ENCODE measurements at regions not wholly inside any gene's neighbourhood (a gene's known extent, or its start where the extent isn't known, plus 50 kb on each side); places are given as distances from the start of the nearest gene placed in this dataset.
"Not testable (repeated sequence)": the region's sequence is repeated elsewhere in the genome, so short reads cannot be mapped to it uniquely, and the experiment has no call there.

- Histone ChIP-seq H4K20me1 (ENCODE audit: insufficient read depth) (no peaks in the 10 kb centered on the region), H3K4me1 (ENCODE audit: low read depth, poor library complexity, severe bottlenecking) (no peaks in the 10 kb centered on the region), H3K4me2 (no peak overlapping the region), H3K4me3 (IDR thresholded peaks at IDR 0.05; ENCODE audit: insufficient read depth, low read depth, low read length) (no peak overlapping the region), H3K9ac (no peak overlapping the region), H3K27me3 (ENCODE audit: insufficient read depth, low read depth) (no peaks in the 10 kb centered on the region), H3K79me2 (ENCODE audit: insufficient read depth, low read depth) (no peaks in the 10 kb centered on the region), H2AFZ (ENCODE audit: low read depth) (no peak overlapping the region), H3K27ac (no peak overlapping the region), H3K36me3 (ENCODE audit: insufficient read depth) (no peaks in the 10 kb centered on the region)
- no peak for TF ChIP-seq CTCF (conservative IDR thresholded peaks at IDR 0.05; ENCODE audit: low read depth, low read length)
Measured at GRCh38 chrX:113202601-113203000, 362.0 kb upstream of the AMOT start.

GRCh38 chrX:113195949-113196348, 355.3 kb upstream of the AMOT start:
- no peaks in the 10 kb centered on the region for H3K79me2 ChIP-seq (ENCODE audit: insufficient read depth, low read depth)
- H3K36me3 ChIP-seq (ENCODE audit: insufficient read depth): no peaks in the 10 kb centered on the region
- no peak overlapping the region for H3K4me2 ChIP-seq
- no peaks in the 10 kb centered on the region for H4K20me1 ChIP-seq (ENCODE audit: insufficient read depth)
- H3K9ac ChIP-seq: no peak overlapping the region
- H3K27ac ChIP-seq: no peak overlapping the region
- no peaks in the 10 kb centered on the region for H3K4me1 ChIP-seq (ENCODE audit: low read depth, poor library complexity, severe bottlenecking)
- H2AFZ ChIP-seq (ENCODE audit: low read depth): no peak overlapping the region
- TF ChIP-seq CTCF (conservative IDR thresholded peaks at IDR 0.05; ENCODE audit: low read depth, low read length): no peak
- H3K27me3 ChIP-seq (ENCODE audit: insufficient read depth, low read depth): no peaks in the 10 kb centered on the region
- H3K4me3 ChIP-seq (IDR thresholded peaks at IDR 0.05; ENCODE audit: insufficient read depth, low read depth, low read length): no peak overlapping the region

GRCh38 chrX:113192418-113192817, 351.8 kb upstream of the AMOT start:
- Histone ChIP-seq H3K36me3 (ENCODE audit: insufficient read depth) (no peaks in the 10 kb centered on the region), H4K20me1 (ENCODE audit: insufficient read depth) (no peaks in the 10 kb centered on the region), H2AFZ (ENCODE audit: low read depth) (no peak overlapping the region), H3K4me2 (no peak overlapping the region), H3K9ac (no peak overlapping the region), H3K27ac (no peak overlapping the region), H3K79me2 (ENCODE audit: insufficient read depth, low read depth) (no peaks in the 10 kb centered on the region), H3K27me3 (ENCODE audit: insufficient read depth, low read depth) (no peaks in the 10 kb centered on the region), H3K4me3 (IDR thresholded peaks at IDR 0.05; ENCODE audit: insufficient read depth, low read depth, low read length) (no peak overlapping the region), H3K4me1 (ENCODE audit: low read depth, poor library complexity, severe bottlenecking) (no peaks in the 10 kb centered on the region)
- no peak for TF ChIP-seq CTCF (conservative IDR thresholded peaks at IDR 0.05; ENCODE audit: low read depth, low read length)

- Histone ChIP-seq H2AFZ (ENCODE audit: low read depth) (no peak overlapping the region), H4K20me1 (ENCODE audit: insufficient read depth) (no peaks in the 10 kb centered on the region), H3K4me3 (IDR thresholded peaks at IDR 0.05; ENCODE audit: insufficient read depth, low read depth, low read length) (no peak overlapping the region), H3K27me3 (ENCODE audit: insufficient read depth, low read depth) (no peaks in the 10 kb centered on the region), H3K4me1 (ENCODE audit: low read depth, poor library complexity, severe bottlenecking) (no peaks in the 10 kb centered on the region), H3K4me2 (no peak overlapping the region), H3K9ac (no peak overlapping the region), H3K27ac (no peak overlapping the region), H3K79me2 (ENCODE audit: insufficient read depth, low read depth) (no peaks in the 10 kb centered on the region), H3K36me3 (ENCODE audit: insufficient read depth) (no peaks in the 10 kb centered on the region)
- no peak for TF ChIP-seq CTCF (conservative IDR thresholded peaks at IDR 0.05; ENCODE audit: low read depth, low read length)
Measured at GRCh38 chrX:113157496-113157895, 316.9 kb upstream of the AMOT start.

- not testable (repeated sequence) for H3K4me2 ChIP-seq; H3K27ac ChIP-seq; H4K20me1 ChIP-seq (ENCODE audit: insufficient read depth); H2AFZ ChIP-seq (ENCODE audit: low read depth); H3K4me3 ChIP-seq (IDR thresholded peaks at IDR 0.05; ENCODE audit: insufficient read depth, low read depth, low read length); H3K4me1 ChIP-seq (ENCODE audit: low read depth, poor library complexity, severe bottlenecking); H3K36me3 ChIP-seq (ENCODE audit: insufficient read depth); H3K79me2 ChIP-seq (ENCODE audit: insufficient read depth, low read depth); H3K27me3 ChIP-seq (ENCODE audit: insufficient read depth, low read depth); H3K9ac ChIP-seq
Measured at GRCh38 chrX:113154315-113154714, 313.7 kb upstream of the AMOT start.
